Endothelial cell of umbilical vein (primary cell): ENCODE measurements at regions not wholly inside any gene's neighbourhood (a gene's known extent, or its start where the extent isn't known, plus 50 kb on each side); places are given as distances from the start of the nearest gene placed in this dataset.
"Not testable (repeated sequence)": the region's sequence is repeated elsewhere in the genome, so short reads cannot be mapped to it uniquely, and the experiment has no call there.

Experiments
- BruUV-seq: library from RNA; stranded (reverse); fragments of 400-500 nt; replicated peaks from 2 replicates; lab custom pipeline; 2021; lab: Mats Ljungman, UMichigan
- CTCF ChIA-PET: fragments of 300-600, 350-600 bp; sonication (Branson Sonifier 250); formaldehyde crosslinking; loops from one replicate; lab custom pipeline; 2021; ENCODE audit warnings: antibody characterized with exemption, inconsistent platforms; lab: Charles Lee
- POLR2A ChIA-PET: fragments of 300-600, 350-600 bp; sonication (Branson Sonifier 250); formaldehyde crosslinking; loops from one replicate; lab custom pipeline; 2021; ENCODE audit warnings: antibody characterized with exemption, inconsistent platforms; lab: Charles Lee
- DNase-seq: peaks from one replicate; pipeline ENCODE4 v3.0.0-alpha.2; 2011; ENCODE audit warnings: low read depth, low spot score
- FAIRE-seq: peaks from 2 replicates; lab custom pipeline; 2011; peaks lifted over from hg19 to GRCh38; lab: Jason Lieb, UNC
- H2AFZ ChIP-seq: 2 replicates; pipeline ENCODE4 v1.6.0; 2012; ENCODE audit warnings: low read depth, low read length, control low read depth, inconsistent platforms
- H3K27ac ChIP-seq: 2 replicates; pipeline ENCODE4 v1.5.1; 2011; ENCODE audit warnings: low read depth, mild to moderate bottlenecking, control low read depth, low read length, moderate library complexity; ENCODE audit not compliant: insufficient read depth
- H3K27me3 ChIP-seq, 2 experiments: 2 replicates each; pipeline versions ENCODE4 v1.6.0 to v1.6.1; 2011; ENCODE audit warnings: low read length in 2 of 2, mixed read lengths in 1 of 2; ENCODE audit not compliant: control insufficient read depth in 2 of 2, insufficient read depth in 2 of 2
- H3K36me3 ChIP-seq, 2 experiments: 2 replicates in 1 of 2; 3 replicates in 1 of 2; pipeline ENCODE4 v1.5.1; 2011; ENCODE audit warnings: low read length in 2 of 2, mild to moderate bottlenecking in 1 of 2, moderate library complexity in 1 of 2; ENCODE audit not compliant: control insufficient read depth in 2 of 2, insufficient read depth in 2 of 2; ENCODE audit errors: extremely low read depth in 1 of 2
- H3K4me1 ChIP-seq: 3 replicates; pipeline ENCODE4 v1.5.1; 2011; ENCODE audit warnings: mild to moderate bottlenecking, low read length; ENCODE audit not compliant: control insufficient read depth, insufficient read depth; ENCODE audit errors: extremely low read depth
- H3K4me2 ChIP-seq: 2 replicates; pipeline ENCODE4 v1.6.1; 2011; ENCODE audit warnings: low read length, control low read depth, mixed read lengths; ENCODE audit not compliant: insufficient read depth
- H3K4me3 ChIP-seq, 3 experiments: fragments of 200-600 bp in 1 of 3; sonication (generic), shearing (Covaris generic) in 1 of 3; replicated peaks in 1 of 3; 2 replicates each; pipeline ENCODE4 v1.5.1; 2011 to 2016; ENCODE audit warnings: control low read depth in 3 of 3, low read length in 3 of 3, mild to moderate bottlenecking in 2 of 3, inconsistent platforms in 1 of 3, low read depth in 1 of 3, moderate library complexity in 1 of 3; ENCODE audit not compliant: insufficient read depth in 1 of 3
- H3K79me2 ChIP-seq: 2 replicates; pipeline ENCODE4 v1.6.0; 2012; ENCODE audit warnings: low read length, inconsistent platforms; ENCODE audit not compliant: control insufficient read depth, insufficient read depth
- H3K9ac ChIP-seq: replicated peaks from 2 replicates; pipeline ENCODE3; 2011; ENCODE audit warnings: low read length, control low read depth; ENCODE audit not compliant: insufficient read depth; ENCODE audit errors: extremely low read depth
- H3K9me1 ChIP-seq: replicated peaks from 3 replicates; pipeline ENCODE4 v1.6.0; 2011; ENCODE audit warnings: mild to moderate bottlenecking, low read length; ENCODE audit not compliant: control insufficient read depth, insufficient read depth; ENCODE audit errors: extremely low read depth
- H3K9me3 ChIP-seq: replicated peaks from 2 replicates; pipeline ENCODE4 v1.5.1; 2012; ENCODE audit warnings: low read length, inconsistent platforms; ENCODE audit not compliant: control insufficient read depth, insufficient read depth
- H4K20me1 ChIP-seq: replicated peaks from 2 replicates; pipeline ENCODE3; 2011; ENCODE audit warnings: mild to moderate bottlenecking, low read length; ENCODE audit not compliant: control insufficient read depth, insufficient read depth; ENCODE audit errors: extremely low read depth
- CTCF ChIP-seq, 2 donors: IDR thresholded peaks; 1 replicate in 1 of 2; 2 replicates in 1 of 2; pipeline ENCODE4 v1.5.1; 2011; ENCODE audit warnings: low read length in 2 of 2, mild to moderate bottlenecking in 2 of 2, moderate library complexity in 2 of 2, control low read depth in 1 of 2, inconsistent platforms in 1 of 2, low read depth in 1 of 2; ENCODE audit not compliant: insufficient read depth in 1 of 2; ENCODE audit errors: extremely low read depth in 1 of 2
- EZH2 ChIP-seq: IDR thresholded peaks from 2 replicates; pipeline ENCODE4 v1.6.1; 2012; ENCODE audit warnings: borderline replicate concordance, low read depth, mild to moderate bottlenecking, moderate library complexity, low read length, inconsistent platforms; ENCODE audit not compliant: severe bottlenecking
- FOS ChIP-seq: IDR thresholded peaks from 2 replicates; pipeline ENCODE4 v1.6.1; 2011; ENCODE audit warnings: mild to moderate bottlenecking, low read length, moderate library complexity, borderline replicate concordance; ENCODE audit not compliant: insufficient read depth
- GATA2 ChIP-seq: IDR thresholded peaks from 2 replicates; pipeline ENCODE4 v1.7.0; 2011; ENCODE audit warnings: low read depth, mild to moderate bottlenecking, moderate library complexity, mixed read lengths, low read length; ENCODE audit not compliant: insufficient read length, insufficient read depth
- JUN ChIP-seq: IDR thresholded peaks from 2 replicates; pipeline ENCODE4 v1.6.1; 2011; ENCODE audit warnings: borderline replicate concordance, low read depth; ENCODE audit not compliant: insufficient read length, insufficient read depth
- MAX ChIP-seq: IDR thresholded peaks from 2 replicates; pipeline ENCODE4 v1.6.1; 2011; ENCODE audit not compliant: insufficient read depth, insufficient read length
- MYC ChIP-seq: IDR thresholded peaks from one replicate; pipeline ENCODE4 v1.6.1; 2011; ENCODE audit warnings: mild to moderate bottlenecking, low read depth, low read length
- POLR2A ChIP-seq: IDR thresholded peaks from 2 replicates; pipeline ENCODE4 v1.6.1; 2012; ENCODE audit warnings: low read depth, mild to moderate bottlenecking, control low read depth, low read length
- POLR2AphosphoS5 ChIP-seq: IDR thresholded peaks from 2 replicates; pipeline ENCODE4 v1.6.1; 2012; ENCODE audit warnings: low read depth, mild to moderate bottlenecking, control low read depth, low read length, moderate library complexity; ENCODE audit not compliant: insufficient read depth
- dilution Hi-C: fragments of 300-500 bp; cut with MboI; formaldehyde crosslinking; loops from one replicate; pipeline ENCODE4 v1.15.0; 2019; ENCODE audit warnings: low sequenced_read_pairs; ENCODE audit not compliant: extremely low pct_ligation_motif_present
- intact Hi-C: fragments of 100-400 bp; cut with micrococcal nuclease; formaldehyde crosslinking; loops from one replicate; pipeline ENCODE4 v1.10.0; 2022

DNA sequence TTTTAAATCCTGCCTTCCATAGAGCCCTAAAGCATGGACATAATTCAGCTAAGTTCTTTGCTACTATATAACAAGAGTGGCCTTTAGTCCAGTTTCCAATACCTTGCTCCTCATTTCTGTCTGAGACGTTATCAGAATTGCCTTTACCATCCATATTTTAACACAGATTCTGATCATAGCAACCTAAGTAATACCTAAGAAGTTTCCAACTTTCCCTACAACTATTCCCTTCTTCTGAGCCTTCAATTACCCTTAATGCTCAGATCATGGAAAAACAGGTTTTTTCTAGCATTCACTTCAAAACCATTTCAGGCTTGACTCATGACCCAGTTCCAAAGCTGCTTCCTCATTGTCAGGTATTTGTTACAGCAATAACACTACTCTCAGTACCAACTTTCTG lies 367.1 kb downstream of the C6orf118 start:
- Histone ChIP-seq H3K27ac (no peak overlapping the region), H2AFZ (no peak overlapping the region), H3K4me2 (no peak overlapping the region), H3K27me3 (no peaks in the 10 kb centered on the region), H3K36me3 (no peaks in the 10 kb centered on the region), H3K4me3 (no peak overlapping the region), H3K9ac (no peak overlapping the region), H3K4me1 (no peaks in the 10 kb centered on the region), H3K9me3 (peaks cover 2% of the 10 kb centered on the region), H4K20me1 (no peaks in the 10 kb centered on the region), H3K79me2 (no peaks in the 10 kb centered on the region), H3K9me1 (no peaks in the 10 kb centered on the region)
- BruUV-seq: no TSS peak
- ChIA-PET POLR2A (no interaction called here), CTCF (no interaction called here)
- no peak for TF ChIP-seq CTCF (IDR thresholded peaks at IDR 0.05; ENCODE audit: extremely low read depth in 1 of 2, insufficient read depth in 1 of 2, low read depth in 1 of 2, low read length in 2 of 2)
- no peak for TF ChIP-seq EZH2
- no peak for TF ChIP-seq GATA2
- no peak for TF ChIP-seq JUN
- TF ChIP-seq POLR2AphosphoS5: no peak
- TF ChIP-seq MAX: no peak
- TF ChIP-seq FOS: no peak
- TF ChIP-seq POLR2A: no peak
- no peak for TF ChIP-seq MYC
- FAIRE-seq (no peak), DNase-seq (no peak)
- intact Hi-C loops: no loop called here
- dilution Hi-C loops: no loop called here

DNA sequence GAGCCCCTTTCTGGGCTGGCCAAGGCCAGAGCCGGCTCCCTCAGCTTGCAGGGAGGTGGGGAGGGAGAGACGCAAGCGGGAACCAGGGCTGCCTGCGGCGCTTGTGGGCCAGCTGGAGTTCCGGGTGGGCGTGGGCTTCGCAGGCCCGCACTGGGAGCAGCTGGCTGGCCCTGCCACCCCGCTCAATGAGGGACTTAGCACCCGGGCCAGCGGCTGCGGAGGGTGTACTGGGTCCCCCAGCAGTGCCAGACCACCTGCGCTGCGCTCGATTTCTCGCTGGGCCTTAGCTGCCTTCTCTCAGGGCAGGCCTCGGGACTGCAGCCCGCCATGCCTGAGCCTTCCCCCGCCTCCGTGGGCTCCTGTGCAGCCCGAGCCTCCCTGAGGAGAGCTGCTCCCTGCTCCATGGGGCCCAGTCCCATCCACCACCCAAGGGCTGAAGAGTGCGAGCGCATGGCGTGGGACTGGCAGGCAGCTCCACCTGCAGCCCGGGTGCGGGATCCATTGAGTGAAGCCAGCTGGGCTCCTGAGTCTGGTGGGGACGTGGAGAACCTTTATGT lies 376.1 kb downstream of the C6orf118 start:
- CTCF ChIA-PET, H3K4me2 ChIP-seq, H2AFZ ChIP-seq, H3K4me3 ChIP-seq, FAIRE-seq, H3K36me3 ChIP-seq, POLR2A ChIA-PET, H3K27ac ChIP-seq, H3K9me1 ChIP-seq, H3K9ac ChIP-seq, H3K4me1 ChIP-seq, intact Hi-C loops, H3K9me3 ChIP-seq, H4K20me1 ChIP-seq, DNase-seq, BruUV-seq, H3K79me2 ChIP-seq, H3K27me3 ChIP-seq, dilution Hi-C loops: not testable (repeated sequence)
